HG02943 (cell line): ENCODE measurements at regions not wholly inside any gene's neighbourhood (a gene's known extent, or its start where the extent isn't known, plus 50 kb on each side); places are given as distances from the start of the nearest gene placed in this dataset.

Experiments
- ATAC-seq: cut with Tn5 transposase; IDR thresholded peaks from one replicate; pipeline ENCODE4 v1.9.1; 2021; ENCODE audit warnings: mild to moderate bottlenecking, low read depth, moderate library complexity; ENCODE audit not compliant: unreplicated experiment

DNA sequence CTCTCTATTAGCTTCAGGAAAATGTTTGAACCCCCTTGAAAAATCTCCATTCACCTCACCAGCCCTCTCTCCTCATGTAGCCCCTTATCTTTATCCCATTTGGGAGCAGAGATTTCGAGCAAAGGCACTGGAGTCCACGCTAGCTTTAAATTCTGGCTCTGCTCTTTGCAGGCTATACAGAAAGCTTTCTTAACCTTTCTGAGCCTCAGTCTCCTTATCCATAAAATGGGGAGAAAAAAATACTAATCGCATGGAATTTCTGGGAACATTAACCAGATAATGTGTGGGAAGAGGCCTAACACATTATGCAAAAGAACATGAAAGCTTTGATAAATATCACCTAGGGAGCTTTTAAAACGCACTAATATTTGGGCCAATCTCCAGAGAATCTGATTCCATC is 476.3 kb upstream of the CDH5 start:
- no peak for ATAC-seq

DNA sequence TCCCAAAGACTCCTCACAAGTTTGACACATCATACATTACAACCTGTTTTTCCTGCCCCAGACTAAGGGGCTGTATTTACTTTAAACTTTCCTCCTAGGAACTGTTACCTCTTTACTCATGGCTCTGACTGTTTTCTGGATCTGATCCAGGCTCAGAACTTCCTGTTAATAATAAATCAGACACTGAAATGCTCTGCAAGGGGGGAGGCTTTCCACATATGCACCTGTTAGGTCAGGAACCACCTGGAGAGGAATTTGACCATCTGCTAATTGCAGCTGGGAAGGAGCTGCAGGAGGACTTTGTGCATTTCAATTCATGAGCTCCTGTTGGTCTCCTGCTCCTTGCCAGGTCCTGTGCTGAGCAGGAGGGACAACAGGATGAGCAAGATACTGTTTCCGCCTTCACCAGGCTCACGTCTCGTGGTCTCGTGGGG is 476.9 kb upstream of the CDH5 start:
- ATAC-seq, result no peak

DNA sequence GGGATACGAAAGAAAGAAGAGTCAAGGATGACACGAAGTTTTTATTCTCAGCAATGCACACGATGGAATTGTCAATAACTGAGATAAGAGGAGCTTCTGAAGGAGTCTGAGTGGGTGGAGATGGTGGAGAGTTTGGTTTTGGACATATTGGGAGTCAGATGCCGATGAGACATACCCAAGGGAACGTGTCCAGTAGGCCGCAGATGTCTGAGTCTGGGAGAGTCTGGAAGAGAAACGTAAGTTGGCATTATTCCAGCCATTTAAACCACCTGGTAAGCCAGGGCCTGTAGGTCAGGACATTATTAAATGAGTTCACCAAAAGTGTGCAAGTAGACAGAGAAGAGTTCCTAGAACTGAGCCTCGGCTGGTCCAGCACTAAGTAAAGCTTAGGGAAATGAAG is 478.3 kb upstream of the CDH5 start:
- ATAC-seq, result no peak

DNA sequence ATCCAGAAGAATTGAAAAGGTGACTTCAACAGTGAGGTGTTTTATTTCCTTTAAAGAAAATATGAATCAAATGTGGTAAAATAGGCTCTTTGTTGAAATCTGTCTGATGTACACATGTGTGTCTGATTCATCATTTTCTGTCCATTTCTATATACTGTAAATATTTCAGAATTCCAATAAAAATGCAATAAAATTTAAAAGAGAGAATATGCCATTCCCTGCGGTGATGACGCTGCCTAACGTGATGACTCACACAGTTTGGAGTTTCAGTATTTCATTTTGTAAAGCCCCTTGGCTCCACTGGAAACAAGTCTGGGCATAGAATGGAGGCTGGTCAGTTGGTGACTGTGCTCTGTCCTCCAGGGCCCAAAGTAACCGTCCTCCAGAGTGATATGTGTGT is 482.5 kb upstream of the CDH5 start:
- no peak for ATAC-seq

DNA sequence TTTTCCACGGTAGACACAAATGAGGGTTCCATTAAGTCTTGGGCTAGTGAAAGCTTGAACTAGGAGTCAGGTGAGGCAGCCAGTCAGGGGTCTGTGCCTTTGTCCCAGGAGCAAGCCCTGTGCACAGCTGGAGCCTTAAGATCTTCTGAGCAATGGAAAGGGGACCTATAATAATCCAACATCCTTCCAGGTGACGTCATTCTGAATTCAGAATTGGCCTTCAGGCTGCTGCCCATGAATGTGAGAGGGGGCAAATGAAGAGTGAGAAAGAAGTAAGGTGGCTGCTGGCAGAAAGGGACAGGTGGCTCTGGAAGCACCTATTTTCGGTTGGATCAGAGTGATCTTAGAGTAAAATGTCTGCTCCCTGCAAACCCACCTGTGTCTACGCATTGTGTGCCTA is 488.1 kb upstream of the CDH5 start:
- no peak for ATAC-seq

DNA sequence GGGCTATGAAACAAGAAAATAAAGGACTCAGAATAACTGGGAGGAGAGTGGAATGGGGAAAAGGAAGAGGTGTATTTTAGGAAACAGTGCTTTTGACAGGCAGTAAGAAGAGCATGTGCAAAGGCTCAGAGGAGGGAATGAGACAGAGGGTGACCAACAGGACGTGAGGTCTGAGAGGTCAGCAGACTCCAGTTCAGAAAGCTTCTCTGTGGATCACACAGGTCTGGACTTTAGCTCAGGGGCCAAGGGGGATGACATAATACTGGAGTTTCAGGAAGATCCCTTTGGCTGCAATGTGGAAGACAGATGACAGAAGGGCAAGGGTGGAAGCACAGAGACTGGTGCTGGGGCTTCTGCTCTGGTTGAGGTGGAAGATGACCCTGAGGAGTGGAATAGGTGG is 489.9 kb upstream of the CDH5 start:
- no peak for ATAC-seq

DNA sequence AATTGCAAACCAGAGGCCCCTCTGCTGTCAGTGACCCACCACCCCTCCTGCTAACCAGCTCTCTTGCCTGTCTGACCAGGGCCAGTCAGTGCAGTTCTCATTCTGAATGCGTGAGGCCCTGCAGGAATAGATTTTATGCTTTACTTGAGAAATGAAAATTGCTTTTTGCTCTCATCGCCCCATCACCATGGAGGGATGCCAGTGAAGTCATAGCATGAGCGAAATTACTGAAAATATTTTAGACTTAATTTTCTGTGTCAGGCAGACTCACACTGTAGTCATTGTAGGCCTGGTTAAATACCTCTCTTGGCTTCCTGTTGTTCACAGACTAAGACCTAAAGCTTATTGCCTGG is 490.5 kb upstream of the CDH5 start:
- no peak for ATAC-seq

DNA sequence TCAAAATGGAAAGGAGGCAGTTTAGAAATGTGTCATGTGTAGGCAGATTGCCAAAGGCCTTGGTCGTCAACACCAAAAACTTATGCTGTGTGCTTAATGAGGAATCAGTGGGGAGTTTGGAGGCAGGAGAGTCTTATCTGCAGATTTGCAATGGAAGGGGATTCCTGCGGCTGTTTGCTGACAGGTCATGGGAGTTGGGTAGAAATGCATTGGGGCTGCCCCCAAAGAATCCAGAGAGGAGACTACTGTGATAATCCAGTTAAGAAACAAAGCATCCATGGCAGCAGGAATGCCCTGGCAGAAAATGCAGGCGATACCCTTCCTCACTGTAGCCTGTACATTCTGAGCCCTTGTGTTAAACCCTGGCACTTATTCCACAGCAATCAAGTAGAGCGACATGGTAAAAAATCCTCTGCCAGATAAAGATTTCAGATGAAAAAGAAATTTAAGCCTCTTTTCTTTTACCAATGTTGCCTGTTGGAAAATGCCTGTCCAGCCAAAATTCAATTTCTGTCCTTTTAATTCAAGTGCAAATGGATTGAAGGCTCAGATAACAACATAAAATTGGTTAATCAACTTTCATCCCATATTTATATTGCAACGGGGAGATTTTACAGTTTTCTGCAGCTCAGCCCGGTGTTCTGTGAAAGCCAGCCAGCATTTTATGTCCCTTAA is 491.0 kb upstream of the CDH5 start:
- ATAC-seq, result no peak

DNA sequence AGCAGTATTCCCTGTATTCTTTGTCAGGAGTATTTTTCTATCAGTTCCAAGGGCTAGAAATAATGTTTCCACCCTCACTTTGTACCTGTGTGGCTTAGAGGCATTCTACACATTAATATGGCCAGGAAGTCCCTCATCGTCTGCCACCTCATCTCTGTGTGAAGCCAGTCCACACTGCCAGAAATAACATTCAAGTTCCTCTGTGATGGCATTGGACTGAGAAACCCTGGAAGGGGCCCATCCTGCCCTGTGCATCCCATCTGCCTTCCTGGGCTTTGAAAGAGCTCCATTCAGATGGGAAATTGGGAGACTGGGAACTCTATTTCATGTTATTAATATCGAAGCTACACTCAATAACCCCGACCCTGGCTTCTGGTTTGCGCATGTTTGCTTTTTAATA is 497.2 kb upstream of the CDH5 start:
- ATAC-seq, result no peak

DNA sequence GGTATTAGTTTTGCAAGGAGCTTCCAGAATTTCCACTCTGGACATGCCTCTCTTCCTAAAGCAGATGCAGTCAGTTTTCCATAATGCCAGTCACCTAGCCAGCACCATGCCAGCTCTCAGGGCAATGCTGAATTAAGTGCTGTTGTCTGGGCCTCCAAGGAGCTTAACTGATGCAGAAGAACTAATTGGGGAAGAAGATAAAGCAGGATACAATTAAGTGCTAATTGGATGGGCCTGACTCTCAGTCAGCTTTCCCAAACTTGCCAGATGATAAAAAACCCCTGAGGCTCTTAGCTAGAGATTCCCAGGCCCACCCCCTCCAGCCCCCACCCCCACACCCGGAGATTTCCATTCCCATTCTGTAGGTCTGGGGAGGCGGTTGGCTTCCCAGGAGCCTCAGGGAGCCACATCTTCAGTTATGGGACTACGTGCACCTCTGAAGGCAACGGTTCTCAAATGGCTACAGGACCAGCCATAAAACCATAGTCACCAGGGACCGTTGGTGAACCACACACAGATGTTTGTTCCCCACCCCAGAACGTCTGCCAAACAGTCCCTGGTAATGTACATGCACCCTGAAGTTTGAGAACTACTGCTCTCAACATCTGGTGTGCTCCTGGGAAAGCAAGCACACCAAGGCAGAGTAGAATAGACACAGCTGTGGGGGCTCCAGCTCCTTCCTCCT is 499.1 kb upstream of the CDH5 start:
- no peak for ATAC-seq

DNA sequence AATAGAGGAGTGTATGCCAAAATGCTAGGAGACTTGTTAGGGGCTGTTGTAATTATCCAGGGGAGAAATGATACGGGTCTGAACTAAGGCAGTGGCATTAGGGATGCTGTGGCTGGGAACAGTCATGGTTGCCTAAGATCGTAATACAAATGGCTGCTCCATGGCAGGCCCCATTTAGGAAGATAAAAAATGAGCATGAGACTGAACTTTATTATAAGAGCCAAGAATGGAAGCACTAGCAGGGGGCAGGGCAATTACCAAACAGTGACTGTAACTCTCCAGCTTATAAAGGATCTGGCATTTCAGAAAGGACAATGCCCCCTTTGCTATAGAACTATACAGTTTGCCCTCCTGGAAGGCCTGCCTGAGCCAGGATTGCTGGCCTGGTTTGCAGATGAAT is 503.3 kb upstream of the CDH5 start:
- ATAC-seq, result no peak

DNA sequence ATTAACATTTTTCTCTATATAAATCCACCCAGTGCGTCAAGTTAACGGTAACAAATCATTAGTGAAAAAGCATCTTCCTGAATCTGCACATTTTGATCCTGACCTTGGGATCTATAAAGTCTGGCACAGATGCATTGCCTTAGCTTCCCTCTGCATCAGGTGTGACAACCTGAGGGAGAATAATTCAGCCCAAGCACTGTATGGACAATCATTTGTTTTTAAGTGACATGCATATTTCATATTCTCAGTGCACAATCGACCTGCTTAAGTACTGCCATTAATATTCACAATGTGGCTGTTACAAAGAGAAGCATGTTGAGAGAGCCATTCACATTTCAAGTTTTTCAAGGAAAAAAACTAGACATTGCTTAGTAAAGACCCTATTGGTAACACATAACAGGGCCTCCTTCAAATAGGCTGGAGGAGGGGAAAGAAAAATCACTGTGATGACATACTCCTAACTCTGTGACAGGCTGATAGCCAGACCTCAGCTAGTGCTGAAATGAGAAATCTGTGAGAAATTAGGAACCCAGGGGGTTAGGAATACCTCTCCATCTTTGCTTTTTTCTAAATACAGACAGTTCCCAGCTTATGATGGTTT is 505.3 kb upstream of the CDH5 start:
- no peak for ATAC-seq

DNA sequence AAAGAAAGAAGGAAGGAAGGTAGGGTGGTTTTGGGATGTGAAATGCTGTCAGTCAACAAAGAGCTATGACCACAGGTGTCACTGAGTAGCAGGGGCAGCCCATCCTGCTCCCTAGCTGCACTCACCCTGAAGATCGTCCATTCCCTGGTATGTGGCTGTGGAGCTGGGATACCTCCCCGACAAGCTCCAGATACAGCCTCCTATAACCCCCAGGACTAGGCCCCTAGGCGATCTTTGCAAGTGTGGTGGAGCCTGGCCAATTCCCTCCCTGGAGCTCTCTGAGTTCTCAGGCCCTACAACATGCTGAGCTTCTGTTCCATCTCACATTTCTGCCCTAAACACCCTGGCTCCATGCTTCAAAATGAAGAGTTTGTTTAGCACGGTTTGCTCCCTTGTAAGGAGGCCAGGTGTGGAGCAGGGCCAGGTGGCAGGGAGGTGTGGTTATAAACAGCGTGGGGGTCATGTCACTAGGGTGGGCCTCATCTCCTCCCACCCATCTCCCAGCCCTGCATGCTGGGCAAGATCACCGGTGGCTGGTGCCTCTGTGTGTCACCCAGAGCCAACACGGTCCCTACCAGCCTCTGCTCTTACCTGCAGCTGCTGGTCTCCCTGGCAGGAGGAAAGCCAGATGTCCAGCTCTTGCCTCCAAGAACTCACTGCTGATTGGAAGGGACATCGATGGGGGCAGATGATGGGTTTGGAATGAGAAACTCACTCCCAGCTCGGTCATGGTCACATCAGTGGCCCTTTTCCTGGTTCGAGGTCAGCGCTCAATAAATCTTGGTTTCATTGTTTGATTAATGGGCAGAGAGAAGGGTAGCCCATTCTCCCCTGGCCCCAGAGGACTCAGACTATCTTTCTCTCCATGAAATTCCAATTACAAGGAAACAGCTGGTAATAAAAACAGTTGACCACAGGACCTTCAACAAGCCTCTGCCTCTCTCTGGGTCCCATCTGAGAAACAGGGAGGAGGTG is 511.0 kb upstream of the CDH5 start:
- no peak for ATAC-seq

DNA sequence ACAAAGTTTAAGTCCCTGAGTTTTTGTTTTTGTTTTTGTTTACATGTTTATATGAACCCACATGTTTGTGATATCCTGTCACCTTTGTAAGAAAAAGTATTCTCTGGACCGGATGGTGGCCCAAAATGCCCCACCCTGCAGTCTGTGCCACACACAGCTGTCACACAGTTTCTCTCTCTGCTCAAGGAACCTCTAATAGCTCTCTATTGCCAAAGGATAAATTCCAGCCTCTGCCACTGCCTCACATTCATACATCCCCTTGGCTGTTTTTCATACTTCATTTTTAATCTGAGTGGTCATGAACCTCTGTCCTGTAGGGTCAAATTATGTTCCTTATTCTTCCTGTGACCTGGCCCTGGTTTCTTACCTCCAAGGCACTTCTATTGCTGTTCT is 520.3 kb upstream of the CDH5 start:
- no peak for ATAC-seq

DNA sequence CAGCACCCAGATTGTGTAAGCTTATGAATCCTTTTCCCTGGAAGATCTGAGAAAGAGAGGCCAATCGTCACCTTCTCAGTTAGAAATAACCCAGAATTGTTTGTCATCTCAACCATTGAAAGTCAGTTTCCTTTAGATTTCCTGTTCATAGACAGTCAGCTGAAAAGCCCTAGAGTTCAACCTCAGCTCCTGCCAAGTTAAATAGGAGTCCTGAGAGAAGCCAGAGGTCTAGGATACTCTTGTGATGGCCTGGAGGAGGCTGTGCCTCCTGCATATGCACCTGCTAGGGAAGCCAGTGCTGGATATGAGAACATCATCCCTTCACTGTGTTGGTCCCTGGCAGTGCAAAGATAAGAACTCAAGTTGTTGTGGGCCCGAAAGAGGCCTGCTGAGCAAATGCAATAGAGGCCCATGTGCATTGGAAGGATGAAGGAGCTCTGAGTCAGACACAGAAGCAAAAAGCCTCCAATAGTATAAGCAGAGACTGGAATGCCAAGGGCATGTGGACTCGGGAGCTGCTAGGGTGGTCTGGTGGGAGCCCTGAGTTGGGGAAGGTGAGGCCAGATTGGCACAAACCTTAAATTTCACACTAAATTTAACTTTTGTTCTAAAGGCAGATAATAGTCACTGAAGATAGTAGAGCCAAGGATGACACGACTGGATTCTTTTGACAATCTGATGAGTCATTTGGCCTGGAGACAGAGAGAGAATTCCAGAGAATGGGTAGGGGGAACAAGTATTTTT is 520.9 kb upstream of the CDH5 start:
- ATAC-seq, result no peak

DNA sequence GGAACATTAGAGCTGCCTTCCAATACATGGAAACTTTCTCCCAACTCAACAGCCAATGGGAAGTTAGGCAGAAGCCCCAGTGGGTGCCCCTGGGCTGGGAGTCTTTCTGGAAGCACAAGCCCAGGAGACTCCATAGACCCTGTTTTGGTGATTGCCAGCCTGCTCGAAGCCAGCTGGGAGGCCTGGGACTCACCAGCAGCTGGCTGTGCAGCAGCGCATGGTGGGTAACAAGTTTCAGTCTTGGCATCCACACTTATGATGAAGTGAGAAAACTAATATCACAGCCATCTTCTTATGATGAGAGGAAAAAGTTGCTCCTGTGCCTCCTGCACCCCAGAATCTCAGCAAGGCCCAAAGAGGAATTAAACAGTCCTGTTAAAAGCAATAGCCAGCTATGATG is 522.5 kb upstream of the CDH5 start:
- ATAC-seq, result no peak

DNA sequence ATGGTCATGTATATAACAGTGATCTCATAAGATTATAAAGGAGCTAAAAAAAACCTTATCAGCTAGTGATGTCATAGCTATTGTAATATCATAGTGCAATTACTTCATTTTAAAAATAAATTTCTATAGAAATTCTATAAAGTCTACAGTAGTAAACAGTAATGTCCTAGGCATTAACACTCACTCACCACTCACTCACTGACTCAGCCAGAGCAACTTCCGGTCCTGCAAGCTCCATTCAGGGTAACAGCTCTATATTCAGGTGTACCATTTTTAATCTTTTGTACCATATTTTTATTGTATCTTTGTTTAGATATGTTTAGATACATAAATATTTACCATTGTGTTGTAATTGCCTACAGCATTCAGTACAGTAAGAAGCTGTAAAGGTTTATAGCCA is 524.4 kb upstream of the CDH5 start:
- no peak for ATAC-seq

DNA sequence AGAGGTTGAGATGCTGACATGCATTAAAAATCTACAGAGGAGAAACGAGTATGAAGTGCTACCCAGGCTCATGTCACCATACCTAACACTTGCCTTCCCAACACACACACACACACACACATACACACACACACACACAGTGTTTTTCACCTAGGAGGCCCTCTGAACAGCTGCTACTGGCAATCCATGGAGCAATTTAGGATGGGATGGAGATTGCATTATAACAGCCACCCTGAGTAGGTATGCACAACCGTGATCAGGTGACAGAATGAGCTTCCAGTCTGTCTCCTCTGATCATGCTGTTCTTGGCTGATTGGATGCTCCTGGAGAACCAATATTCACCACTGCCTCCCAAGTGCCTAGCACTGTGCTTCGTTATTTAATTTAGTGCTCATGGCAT is 528.5 kb upstream of the CDH5 start:
- ATAC-seq, result no peak

DNA sequence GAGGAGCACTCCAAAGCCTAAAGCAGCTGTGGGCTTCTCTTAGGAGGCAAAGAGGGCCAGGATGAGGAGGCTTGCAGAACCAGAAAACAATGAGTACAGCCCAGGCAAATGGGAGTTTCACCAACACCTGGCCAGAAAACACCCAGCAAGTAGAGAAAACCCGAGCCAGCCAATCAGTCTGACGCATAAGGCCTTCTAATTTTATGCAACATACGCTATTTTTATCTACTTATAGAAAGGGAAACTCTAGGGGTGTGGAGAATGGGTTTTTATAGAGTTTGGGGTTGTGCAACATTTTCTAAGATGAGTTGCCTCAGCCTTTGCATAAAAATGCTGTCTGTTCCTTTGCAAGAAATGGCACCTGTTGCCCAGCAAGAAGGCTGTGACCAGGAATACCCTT is 529.0 kb upstream of the CDH5 start:
- ATAC-seq, result no peak

DNA sequence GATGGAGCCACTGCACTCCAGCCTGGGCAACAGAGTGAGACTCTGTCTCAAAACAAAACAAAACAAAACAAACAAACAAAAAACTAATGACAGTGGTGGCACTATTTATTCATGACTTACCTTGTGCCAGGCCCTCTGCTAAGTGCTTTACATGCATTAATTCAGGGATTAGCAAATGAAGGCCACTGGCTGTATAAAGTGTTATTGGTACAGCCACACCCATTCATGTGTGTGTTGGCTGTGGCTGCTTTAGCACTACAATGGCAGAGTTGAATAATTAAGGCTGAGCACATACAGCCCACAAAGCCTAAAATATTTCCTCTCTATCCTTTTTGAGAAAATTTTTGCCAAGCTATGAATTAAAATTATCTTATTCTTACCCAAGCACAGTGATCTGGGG is 531.8 kb upstream of the CDH5 start:
- ATAC-seq, result no peak
